Mesodermal cell (in vitro differentiated cells): ENCODE measurements at regions not wholly inside any gene's neighbourhood (a gene's known extent, or its start where the extent isn't known, plus 50 kb on each side); places are given as distances from the start of the nearest gene placed in this dataset.

Source experiments
- H3K27ac ChIP-seq: 2 replicates; pipeline ENCODE4 v1.7.0; 2013; ENCODE audit warnings: mild to moderate bottlenecking, low read depth, low read length, moderate library complexity; ENCODE audit not compliant: severe bottlenecking
- H3K36me3 ChIP-seq: 2 replicates; pipeline ENCODE4 v1.7.1; 2013; ENCODE audit warnings: mild to moderate bottlenecking, low read length, moderate library complexity; ENCODE audit not compliant: control insufficient read depth, insufficient read depth
- H3K4me1 ChIP-seq: one replicate; pipeline ENCODE4 v1.7.1; 2013; ENCODE audit warnings: mild to moderate bottlenecking, low read length; ENCODE audit not compliant: insufficient read depth, control insufficient read depth, poor library complexity, severe bottlenecking
- H3K4me3 ChIP-seq: 2 replicates; pipeline ENCODE4 v1.7.0; 2013; ENCODE audit warnings: low read length, control low read depth, mild to moderate bottlenecking; ENCODE audit not compliant: insufficient read depth, poor library complexity, severe bottlenecking; ENCODE audit errors: extremely low read depth
- H3K9me3 ChIP-seq: 2 replicates; pipeline ENCODE4 v1.7.1; 2013; ENCODE audit warnings: mild to moderate bottlenecking, low read length, moderate library complexity; ENCODE audit not compliant: control insufficient read depth
- WGBS, 2 experiments: methylation state at CpG; one replicate each; pipeline ENCODE4 v1.1.5; 2013; ENCODE audit warnings: missing lambda C conversion rate in 2 of 2; ENCODE audit not compliant: insufficient coverage in 2 of 2; 5-methylcytosine and 5-hydroxymethylcytosine counted together

- Histone ChIP-seq H3K36me3 (no peaks in the 10 kb centered on the region), H3K9me3 (no peaks in the 10 kb centered on the region), H3K27ac (no peak overlapping the region), H3K4me1 (no peaks in the 10 kb centered on the region), H3K4me3 (no peak overlapping the region)
- WGBS, 2 experiments, result no CpG with 5 or more reads among the region's 2 CpGs
These were observed 337.1 kb upstream of the FAM241A start for GRCh38 chr4:111808174-111808573.

GRCh38 chr4:111811661-111812060 lies 333.6 kb upstream of the FAM241A start:
- Histone ChIP-seq H3K4me1 (no peaks in the 10 kb centered on the region), H3K4me3 (no peak overlapping the region)
- no CpG with 5 or more reads among the region's 2 CpGs for WGBS, 2 experiments

GRCh38 chr4:111812114-111812513 lies 333.1 kb upstream of the FAM241A start:
- H3K27ac ChIP-seq, result no peak overlapping the region
- peaks cover 4% of the 10 kb centered on the region for H3K9me3 ChIP-seq
- H3K4me1 ChIP-seq, result no peaks in the 10 kb centered on the region
- WGBS, 2 experiments, result 100% methylated on average over 1 of the region's 3 CpGs; no CpG with 5 or more reads in 1 of the 2 experiments
- H3K4me3 ChIP-seq, result no peak overlapping the region
- no peaks in the 10 kb centered on the region for H3K36me3 ChIP-seq

More at GRCh38 chr4:111811661-111812060, 333.6 kb upstream of the FAM241A start:
- H3K27ac ChIP-seq, result no peak overlapping the region
- peaks cover 2% of the 10 kb centered on the region for H3K9me3 ChIP-seq
- H3K36me3 ChIP-seq, result no peaks in the 10 kb centered on the region

GRCh38 chr4:111812760-111813159 lies 332.5 kb upstream of the FAM241A start:
- WGBS, 2 experiments, result no CpG with 5 or more reads among the region's 1 CpG
- no peak overlapping the region for H3K4me3 ChIP-seq

GRCh38 chr4:111813555-111814140 lies 331.6 kb upstream of the FAM241A start:
- Histone ChIP-seq H3K27ac (no peak overlapping the region), H3K4me1 (no peaks in the 10 kb centered on the region), H3K36me3 (no peaks in the 10 kb centered on the region), H3K4me3 (no peak overlapping the region), H3K9me3 (peaks cover 19% of the 10 kb centered on the region)
- WGBS, 2 experiments, result 73 to 83% methylated on average over 1 to 2 of the region's 3 CpGs

More at GRCh38 chr4:111812760-111813159, 332.5 kb upstream of the FAM241A start:
- H3K36me3 ChIP-seq, result no peaks in the 10 kb centered on the region
- no peaks in the 10 kb centered on the region for H3K4me1 ChIP-seq
- H3K27ac ChIP-seq, result no peak overlapping the region
- H3K9me3 ChIP-seq, result peaks cover 10% of the 10 kb centered on the region

GRCh38 chr4:111814961-111815360 lies 330.3 kb upstream of the FAM241A start:
- Histone ChIP-seq H3K36me3 (no peaks in the 10 kb centered on the region), H3K4me1 (no peaks in the 10 kb centered on the region), H3K9me3 (peaks cover 26% of the 10 kb centered on the region), H3K27ac (no peak overlapping the region), H3K4me3 (no peak overlapping the region)
- WGBS, 2 experiments, result 91 to 100% methylated on average over 4 to 6 of the region's 6 CpGs

GRCh38 chr4:111821342-111821741 lies 323.9 kb upstream of the FAM241A start:
- no peaks in the 10 kb centered on the region for H3K36me3 ChIP-seq
- no peak overlapping the region for H3K4me3 ChIP-seq
- H3K9me3 ChIP-seq, result peaks cover 26% of the 10 kb centered on the region
- H3K27ac ChIP-seq, result no peak overlapping the region
- no peaks in the 10 kb centered on the region for H3K4me1 ChIP-seq

- Histone ChIP-seq H3K27ac (no peak overlapping the region), H3K4me3 (no peak overlapping the region), H3K4me1 (no peaks in the 10 kb centered on the region), H3K9me3 (no peaks in the 10 kb centered on the region), H3K36me3 (no peaks in the 10 kb centered on the region)
- WGBS, 2 experiments, result 88 to 96% methylated on average over 3 of the region's 3 CpGs
These were observed 308.7 kb upstream of the FAM241A start for GRCh38 chr4:111836601-111837000.

- no peak overlapping the region for H3K4me3 ChIP-seq
- no peak overlapping the region for H3K27ac ChIP-seq
- WGBS, 2 experiments, result 80% methylated on average over 1 of the region's 2 CpGs; no CpG with 5 or more reads in 1 of the 2 experiments
- H3K9me3 ChIP-seq, result no peaks in the 10 kb centered on the region
- no peaks in the 10 kb centered on the region for H3K36me3 ChIP-seq
- H3K4me1 ChIP-seq, result no peaks in the 10 kb centered on the region
These were observed 307.5 kb upstream of the FAM241A start for GRCh38 chr4:111837761-111838160.

- no peaks in the 10 kb centered on the region for H3K36me3 ChIP-seq
- H3K27ac ChIP-seq, result no peak overlapping the region
- H3K9me3 ChIP-seq, result no peaks in the 10 kb centered on the region
- H3K4me1 ChIP-seq, result no peaks in the 10 kb centered on the region
- 100% methylated on average over 1 of the region's 4 CpGs; no CpG with 5 or more reads in 1 of the 2 experiments for WGBS, 2 experiments
- H3K4me3 ChIP-seq, result no peak overlapping the region
These were observed 306.8 kb upstream of the FAM241A start for GRCh38 chr4:111838406-111838930.

- no peak overlapping the region for H3K27ac ChIP-seq
- H3K4me1 ChIP-seq, result no peaks in the 10 kb centered on the region
- no peak overlapping the region for H3K4me3 ChIP-seq
- H3K9me3 ChIP-seq, result no peaks in the 10 kb centered on the region
- 83% methylated on average over 1 of the region's 2 CpGs; no CpG with 5 or more reads in 1 of the 2 experiments for WGBS, 2 experiments
- H3K36me3 ChIP-seq, result no peaks in the 10 kb centered on the region
These were observed 306.1 kb upstream of the FAM241A start for GRCh38 chr4:111839141-111839540.
